ENCODE measurements at regions not wholly inside any gene's neighbourhood (a gene's known extent, or its start where the extent isn't known, plus 50 kb on each side); places are given as distances from the start of the nearest gene placed in this dataset.

- TF ChIP-seq POLR2A (IDR thresholded peaks at IDR 0.05) (no peak), CTCF (IDR thresholded peaks at IDR 0.05) (no peak)
Measured at GRCh38 chr1:55636696-55637095, 421.5 kb upstream of the USP24 start.
